Naive thymus-derived CD8-positive, alpha-beta T cell (primary cell): ENCODE measurements at regions not wholly inside any gene's neighbourhood (a gene's known extent, or its start where the extent isn't known, plus 50 kb on each side); places are given as distances from the start of the nearest gene placed in this dataset.
A peak's percentile ranks its signal among the peaks of the same experiment; 100 is the strongest.
"Not testable (repeated sequence)": the region's sequence is repeated elsewhere in the genome, so short reads cannot be mapped to it uniquely, and the experiment has no call there.

Experiments
- ATAC-seq, 2 donors: fragments of 150-1000 bp; cut with Tn5 transposase in 1 of 2; sonication (Bioruptor Pico), chemical (Tn5 transposase) in 1 of 2; 1 replicate in 1 of 2; 2 replicates in 1 of 2; pipeline ENCODE4 v1.10.0; 2021; ENCODE audit warnings: mild to moderate bottlenecking in 2 of 2, moderate library complexity in 2 of 2
- POLR2A ChIA-PET: fragments of 350-600 bp; sonication (Branson Sonifier 250); formaldehyde crosslinking; loops from one replicate; lab custom pipeline; 2021; ENCODE audit warnings: antibody characterized with exemption; lab: Charles Lee
- DNase-seq, 10 donors: peaks; one replicate each; pipeline versions ENCODE4 v3.0.0 to v3.0.0-alpha.2; 2020 to 2022
- H3K27ac Mint-ChIP-seq, 10 donors: one replicate each; pipeline ENCODE4 v1.8.0; 2020 to 2022; ENCODE audit warnings: mild to moderate bottlenecking in 10 of 10, mixed read lengths in 10 of 10, moderate library complexity in 4 of 10, inconsistent platforms in 1 of 10
- H3K27me3 Mint-ChIP-seq, 5 donors: one replicate each; pipeline ENCODE4 v1.8.0; 2021 to 2022; ENCODE audit warnings: mixed read lengths in 5 of 5
- H3K36me3 Mint-ChIP-seq, 3 donors: one replicate each; pipeline ENCODE4 v1.8.0; 2020 to 2022; ENCODE audit warnings: mixed read lengths in 3 of 3, mild to moderate bottlenecking in 2 of 3, inconsistent platforms in 1 of 3
- H3K4me1 Mint-ChIP-seq, 4 donors: one replicate each; pipeline ENCODE4 v1.8.0; 2021 to 2022; ENCODE audit warnings: mixed read lengths in 4 of 4
- H3K4me3 Mint-ChIP-seq, 10 donors: one replicate each; pipeline ENCODE4 v1.8.0; 2020 to 2022; ENCODE audit warnings: mild to moderate bottlenecking in 10 of 10, mixed read lengths in 10 of 10, moderate library complexity in 6 of 10, inconsistent platforms in 1 of 10
- H3K9me3 Mint-ChIP-seq, 9 donors: one replicate each; pipeline ENCODE4 v1.8.0; 2020 to 2022; ENCODE audit warnings: mixed read lengths in 9 of 9, mild to moderate bottlenecking in 3 of 9, inconsistent platforms in 1 of 9, moderate library complexity in 1 of 9

DNA sequence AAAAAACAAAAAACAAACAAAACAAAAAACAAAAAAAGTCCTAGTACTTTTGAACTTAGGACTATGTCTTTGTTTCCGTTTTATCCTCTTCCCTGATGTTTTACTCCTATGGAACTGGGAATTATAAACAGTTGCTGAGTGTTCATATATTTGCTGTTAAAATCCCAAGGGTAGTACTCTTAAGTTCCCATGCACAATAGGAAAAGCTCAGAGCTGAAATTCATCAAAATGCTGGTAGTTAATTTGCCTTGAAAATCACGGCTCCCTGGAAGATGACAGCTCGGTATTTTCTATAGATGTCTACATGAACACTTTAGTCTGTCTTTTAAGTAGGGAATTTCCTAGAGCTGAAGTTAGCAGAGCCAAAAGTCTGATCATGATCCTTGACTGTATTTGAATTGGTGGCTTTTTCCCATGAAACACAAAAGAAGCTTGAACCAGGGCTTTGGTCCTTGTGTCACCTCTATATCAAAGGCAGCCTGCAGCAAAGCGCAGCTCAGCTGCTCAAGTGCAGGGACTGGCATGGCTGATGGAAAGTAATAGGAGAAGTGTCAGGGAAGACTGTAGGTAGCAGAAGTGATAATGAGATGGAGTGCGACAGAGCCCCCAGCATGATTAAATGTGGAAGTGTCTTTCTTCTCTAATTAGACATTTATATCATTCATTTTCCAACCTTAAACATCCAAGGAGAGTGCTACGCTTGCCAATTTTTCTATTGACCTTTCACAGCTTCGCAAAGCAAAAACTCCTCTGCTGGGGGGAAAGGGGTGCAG, 310.9 kb downstream of the TRIM36 start:
- Mint-ChIP-seq H3K4me3 (no peak overlapping the region), H3K36me3 (no peaks in the 10 kb centered on the region), H3K27ac (no peak overlapping the region), H3K9me3 (peaks cover 0 to 21% (median 3%) of the 10 kb centered on the region in 9 donors), H3K27me3 (peaks cover 0 to 4% (median 0%) of the 10 kb centered on the region in 5 donors), H3K4me1 (peaks cover 0 to 5% (median 3%) of the 10 kb centered on the region in 4 donors)
- POLR2A ChIA-PET: no interaction called here
- ATAC-seq (no peak), DNase-seq (no peak)

DNA sequence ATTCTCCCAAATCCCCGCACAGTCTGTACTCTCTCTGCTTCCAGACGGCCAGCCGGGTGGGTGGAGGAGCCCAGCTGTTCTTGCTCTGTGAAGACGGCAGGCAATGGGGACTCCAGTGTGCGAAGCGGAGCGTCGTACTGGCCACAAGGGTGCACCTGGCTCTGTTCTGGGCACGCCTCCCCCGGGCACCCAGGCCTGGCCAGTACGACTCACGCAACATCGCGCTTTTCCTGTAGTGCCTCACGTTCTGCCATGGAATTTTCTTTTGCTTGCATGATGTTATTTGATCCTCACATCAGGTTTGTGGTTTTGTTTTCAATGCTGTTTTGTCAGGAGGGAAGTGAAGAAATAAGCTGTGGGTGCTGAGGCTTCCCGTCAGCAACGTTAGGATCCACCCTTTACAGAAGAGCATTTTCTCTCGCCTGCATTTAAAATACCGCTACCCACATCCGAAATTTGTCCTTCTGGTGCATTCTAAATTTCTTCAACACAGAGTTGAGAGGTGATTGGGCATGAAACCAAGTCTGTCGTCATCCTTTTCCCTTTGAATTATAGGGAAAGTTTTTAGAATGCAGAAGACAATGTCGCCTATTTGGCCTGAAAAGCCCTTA, 311.7 kb downstream of the TRIM36 start:
- Mint-ChIP-seq H3K4me3 (peak overlapping the region in 1 of 10 donors; percentile 50), H3K4me1 (peaks cover 0 to 5% (median 3%) of the 10 kb centered on the region in 4 donors), H3K27me3 (peaks cover 0 to 8% (median 0%) of the 10 kb centered on the region in 5 donors), H3K27ac (no peak overlapping the region), H3K9me3 (peaks cover 0 to 28% (median 4%) of the 10 kb centered on the region in 9 donors), H3K36me3 (no peaks in the 10 kb centered on the region)
- POLR2A ChIA-PET: no interaction called here
- DNase-seq (no peak), ATAC-seq (no peak)

DNA sequence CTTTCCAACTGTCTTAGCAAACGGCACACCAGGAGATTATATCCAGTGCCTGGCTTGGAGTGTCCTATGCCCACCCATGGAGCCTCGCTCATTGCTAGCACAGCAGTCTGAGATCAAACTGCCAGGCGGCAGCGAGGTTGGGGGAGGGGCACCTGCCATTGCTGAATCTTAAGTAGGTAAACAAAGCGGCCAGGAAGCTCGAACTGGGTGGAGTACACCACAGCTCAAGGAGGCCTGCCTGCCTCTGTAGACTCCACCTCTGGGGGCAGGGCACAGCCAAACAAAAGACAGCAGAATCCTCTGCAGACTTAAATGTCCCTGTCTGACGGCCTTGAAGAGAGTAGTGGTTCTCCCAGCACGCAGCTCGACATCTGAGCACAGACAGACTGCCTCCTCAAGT, 325.0 kb downstream of the TRIM36 start:
- H3K27ac Mint-ChIP-seq, ATAC-seq, DNase-seq, H3K4me3 Mint-ChIP-seq, H3K4me1 Mint-ChIP-seq, H3K27me3 Mint-ChIP-seq, H3K36me3 Mint-ChIP-seq, POLR2A ChIA-PET: not testable (repeated sequence)
- peaks cover 0 to 37% (median 16%) of the 10 kb centered on the region in 9 donors for H3K9me3 Mint-ChIP-seq

DNA sequence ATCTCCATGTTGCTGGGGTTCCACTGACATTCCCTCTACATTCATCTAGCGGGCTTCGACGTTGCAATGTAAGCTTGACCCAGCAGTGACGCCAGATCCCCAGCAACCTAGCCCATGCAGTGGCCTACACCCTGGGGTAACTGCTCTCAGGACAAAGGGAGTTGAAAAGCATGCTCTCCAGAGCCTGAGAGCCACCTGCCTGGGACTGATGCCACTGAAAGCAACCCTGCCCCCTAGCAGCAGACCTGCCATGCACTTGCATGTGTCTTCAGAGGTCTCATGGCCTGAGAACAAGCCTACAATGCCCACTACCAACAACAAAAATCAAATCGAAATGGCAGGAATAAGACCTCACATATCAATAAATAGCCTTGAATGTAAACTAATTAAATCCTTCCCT, 330.3 kb downstream of the TRIM36 start:
- Mint-ChIP-seq H3K27me3 (no peaks in the 10 kb centered on the region), H3K36me3 (peaks cover 0 to 6% (median 0%) of the 10 kb centered on the region in 3 donors), H3K9me3 (peaks cover 0 to 19% (median 10%) of the 10 kb centered on the region in 9 donors), H3K4me1 (no peaks in the 10 kb centered on the region), H3K4me3 (no peak overlapping the region), H3K27ac (no peak overlapping the region)
- no peak for DNase-seq
- POLR2A ChIA-PET: no interaction called here
- ATAC-seq: no peak

DNA sequence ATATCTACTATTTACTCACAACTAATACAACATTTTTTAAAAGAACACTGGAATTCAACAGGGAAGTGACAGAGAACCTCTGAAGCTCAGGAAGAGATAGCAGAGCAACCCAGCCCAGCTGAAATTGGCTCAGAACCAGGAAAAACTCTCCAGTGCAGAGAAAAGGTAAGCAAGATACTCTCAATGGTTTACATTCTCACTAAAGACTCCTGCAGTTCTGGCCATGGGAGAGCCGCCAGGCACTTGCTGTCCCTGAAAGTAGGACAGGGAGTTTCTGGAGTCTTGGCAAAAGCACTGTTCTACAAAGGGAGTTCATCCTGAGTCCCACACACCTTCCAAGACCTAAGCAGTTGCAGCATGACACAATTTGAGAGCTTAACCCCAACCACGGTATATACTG, 330.8 kb downstream of the TRIM36 start:
- no peak overlapping the region for H3K4me3 Mint-ChIP-seq
- peaks cover 0 to 14% (median 6%) of the 10 kb centered on the region in 9 donors for H3K9me3 Mint-ChIP-seq
- no peak overlapping the region for H3K27ac Mint-ChIP-seq
- DNase-seq (no peak), ATAC-seq (no peak)
- POLR2A ChIA-PET: no interaction called here
- H3K4me1 Mint-ChIP-seq: no peaks in the 10 kb centered on the region
- no peaks in the 10 kb centered on the region for H3K27me3 Mint-ChIP-seq
- H3K36me3 Mint-ChIP-seq: peaks cover 0 to 2% (median 0%) of the 10 kb centered on the region in 3 donors

DNA sequence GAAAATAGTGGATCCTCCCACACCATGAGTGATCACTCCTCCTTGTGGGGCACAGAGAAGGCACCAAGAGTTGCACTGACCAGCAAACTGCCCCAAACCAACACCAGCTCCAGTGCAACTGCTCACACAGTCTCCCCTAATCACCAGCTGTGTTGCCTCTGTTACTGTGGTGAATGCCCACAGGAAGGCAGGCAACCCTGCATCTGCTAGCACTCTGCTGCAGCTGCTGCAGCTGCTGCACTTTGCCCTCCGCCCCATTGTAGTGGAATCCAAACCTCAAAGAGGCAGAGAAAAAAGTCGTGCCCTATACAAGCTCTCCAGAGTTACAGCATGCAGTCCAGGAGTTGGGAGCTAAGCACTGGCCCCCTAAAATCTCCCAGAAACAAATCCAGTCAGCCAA, 339.6 kb downstream of the TRIM36 start:
- Mint-ChIP-seq H3K4me3 (no peak overlapping the region), H3K27me3 (no peaks in the 10 kb centered on the region), H3K36me3 (no peaks in the 10 kb centered on the region), H3K4me1 (no peaks in the 10 kb centered on the region), H3K9me3 (peaks cover 0 to 27% (median 9%) of the 10 kb centered on the region in 9 donors), H3K27ac (no peak overlapping the region)
- POLR2A ChIA-PET: no interaction called here
- DNase-seq (no peak), ATAC-seq (no peak)

DNA sequence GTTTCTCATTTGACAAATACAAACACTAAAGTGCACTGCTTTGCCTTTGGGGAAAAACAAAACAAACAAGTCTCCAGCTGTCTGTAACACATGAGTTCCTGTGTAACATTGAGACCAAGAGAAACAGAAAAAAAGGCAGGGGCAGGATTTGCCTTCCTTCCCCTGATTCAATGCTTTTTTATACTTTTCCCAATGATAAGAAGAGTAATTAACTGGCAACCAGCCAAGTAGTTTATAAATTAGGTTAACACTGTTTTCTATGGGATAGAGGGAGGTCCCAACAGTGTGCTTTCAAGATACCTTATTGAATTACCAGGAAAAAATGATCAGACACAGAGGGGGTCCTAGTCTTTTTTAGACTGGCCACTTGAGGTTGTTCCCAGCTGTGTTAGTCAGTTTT, 346.8 kb downstream of the TRIM36 start:
- Mint-ChIP-seq H3K4me3 (no peak overlapping the region), H3K4me1 (no peaks in the 10 kb centered on the region), H3K27me3 (peaks cover 0 to 6% (median 0%) of the 10 kb centered on the region in 5 donors), H3K9me3 (peaks cover 0 to 28% (median 15%) of the 10 kb centered on the region in 9 donors), H3K27ac (no peak overlapping the region), H3K36me3 (no peaks in the 10 kb centered on the region)
- POLR2A ChIA-PET: no interaction called here
- ATAC-seq (no peak), DNase-seq (no peak)

DNA sequence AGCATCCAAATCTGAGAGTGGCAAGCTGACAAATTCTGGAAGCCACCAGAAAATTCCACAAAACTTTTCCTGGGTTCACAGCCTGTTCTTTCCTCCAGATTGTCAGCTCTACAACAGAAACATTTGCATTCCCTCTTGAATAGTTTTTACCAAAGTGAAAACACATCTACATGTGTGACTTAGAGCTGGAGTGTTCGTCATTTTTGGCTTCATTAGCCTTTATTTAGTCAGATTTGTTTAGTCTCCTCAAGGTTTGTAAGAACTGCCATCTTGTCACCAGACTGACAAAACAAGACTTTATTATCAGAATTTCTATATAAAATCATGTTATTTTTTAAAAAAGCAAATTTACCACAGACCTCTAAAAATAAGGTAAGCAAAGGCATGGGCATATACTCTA, 347.3 kb downstream of the TRIM36 start:
- Mint-ChIP-seq H3K4me3 (no peak overlapping the region), H3K27ac (no peak overlapping the region), H3K36me3 (no peaks in the 10 kb centered on the region), H3K9me3 (peaks cover 0 to 25% (median 16%) of the 10 kb centered on the region in 9 donors), H3K4me1 (no peaks in the 10 kb centered on the region), H3K27me3 (peaks cover 0 to 6% (median 0%) of the 10 kb centered on the region in 5 donors)
- DNase-seq: no peak
- no peak for ATAC-seq
- POLR2A ChIA-PET: no interaction called here

DNA sequence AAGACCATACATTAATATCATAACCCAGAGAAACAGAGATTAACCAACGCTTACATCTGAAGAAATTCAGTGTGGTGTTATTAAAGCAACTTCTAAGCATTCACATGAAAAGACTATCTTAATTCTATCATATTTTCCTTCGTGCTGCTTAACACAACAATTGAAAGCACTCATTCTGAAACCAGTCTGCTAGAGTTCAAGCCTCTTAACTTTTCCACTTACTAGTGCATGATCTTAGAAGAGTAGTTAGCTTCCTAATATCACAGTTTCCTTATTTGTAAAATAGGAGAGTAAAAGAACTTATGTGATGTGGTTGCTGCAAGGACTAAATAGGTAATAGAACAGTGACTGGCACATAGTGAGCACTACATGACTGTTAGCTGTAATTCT, 379.3 kb downstream of the TRIM36 start:
- no peaks in the 10 kb centered on the region for H3K36me3 Mint-ChIP-seq
- no peak for DNase-seq
- ATAC-seq: no peak
- no peaks in the 10 kb centered on the region for H3K4me1 Mint-ChIP-seq
- H3K27me3 Mint-ChIP-seq: peaks cover 0 to 18% (median 3%) of the 10 kb centered on the region in 5 donors
- peaks cover 0 to 2% (median 0%) of the 10 kb centered on the region in 9 donors for H3K9me3 Mint-ChIP-seq
- POLR2A ChIA-PET: no interaction called here
- no peak overlapping the region for H3K27ac Mint-ChIP-seq
- H3K4me3 Mint-ChIP-seq: no peak overlapping the region

DNA sequence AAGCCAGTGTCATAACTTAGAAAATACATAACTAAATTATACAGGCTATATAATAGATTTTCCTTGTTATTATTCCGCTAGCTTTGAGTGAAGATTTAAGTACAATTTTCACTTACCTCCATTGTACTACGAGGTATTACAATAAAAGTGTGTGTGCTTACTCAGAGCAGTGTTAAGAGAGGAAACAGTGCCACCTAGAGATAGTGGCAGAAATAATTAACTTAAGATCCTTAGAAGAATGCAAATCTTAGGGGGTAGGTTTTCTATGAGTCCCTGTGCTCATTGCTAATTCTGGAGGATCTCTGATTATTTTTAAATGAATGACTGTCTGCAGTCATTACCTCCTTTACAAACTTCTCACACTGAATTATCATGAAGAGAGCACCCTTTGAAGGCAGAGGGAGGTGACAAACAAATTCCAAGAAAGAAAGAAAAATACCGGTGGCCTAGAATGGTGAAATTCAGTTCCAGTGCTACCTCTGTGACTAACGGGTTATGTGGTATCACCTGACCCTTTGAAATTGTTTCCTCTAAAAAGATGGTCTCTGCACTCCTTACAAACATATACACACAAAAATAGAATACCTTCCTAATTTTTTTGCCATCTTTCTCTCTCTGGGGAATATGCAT, 379.8 kb downstream of the TRIM36 start:
- H3K4me3 Mint-ChIP-seq: no peak overlapping the region
- H3K36me3 Mint-ChIP-seq: no peaks in the 10 kb centered on the region
- no peak overlapping the region for H3K27ac Mint-ChIP-seq
- H3K27me3 Mint-ChIP-seq: peaks cover 0 to 18% (median 3%) of the 10 kb centered on the region in 5 donors
- H3K9me3 Mint-ChIP-seq: peaks cover 0 to 2% (median 0%) of the 10 kb centered on the region in 9 donors
- H3K4me1 Mint-ChIP-seq: no peaks in the 10 kb centered on the region
- POLR2A ChIA-PET: no interaction called here
- DNase-seq (no peak), ATAC-seq (no peak)

DNA sequence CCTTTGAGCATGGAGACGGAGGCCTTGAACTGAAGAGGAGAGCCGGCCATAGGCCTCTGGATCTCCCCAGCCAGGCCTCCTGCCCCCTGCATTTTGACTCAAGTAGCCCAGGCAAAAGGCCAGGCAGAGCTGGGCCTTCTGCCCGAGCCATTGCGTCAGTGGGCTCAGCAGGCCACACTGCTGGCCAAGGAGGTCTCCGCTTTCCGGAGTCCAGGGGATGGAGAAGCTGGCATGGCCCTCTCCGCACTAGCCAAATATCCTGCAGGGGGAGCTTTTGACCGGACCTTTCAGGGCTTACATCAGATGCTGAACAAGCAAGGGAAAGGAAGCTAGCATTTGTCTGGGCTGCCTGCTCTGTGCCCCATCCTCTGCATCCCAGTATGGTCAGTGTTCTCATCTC, 386.8 kb downstream of the TRIM36 start:
- Mint-ChIP-seq H3K4me1 (peaks cover 0 to 3% (median 0%) of the 10 kb centered on the region in 4 donors), H3K27ac (no peak overlapping the region), H3K4me3 (no peak overlapping the region), H3K27me3 (peaks cover 0 to 1% (median 0%) of the 10 kb centered on the region in 5 donors), H3K9me3 (no peaks in the 10 kb centered on the region), H3K36me3 (no peaks in the 10 kb centered on the region)
- DNase-seq (no peak), ATAC-seq (no peak)
- POLR2A ChIA-PET: no interaction called here

DNA sequence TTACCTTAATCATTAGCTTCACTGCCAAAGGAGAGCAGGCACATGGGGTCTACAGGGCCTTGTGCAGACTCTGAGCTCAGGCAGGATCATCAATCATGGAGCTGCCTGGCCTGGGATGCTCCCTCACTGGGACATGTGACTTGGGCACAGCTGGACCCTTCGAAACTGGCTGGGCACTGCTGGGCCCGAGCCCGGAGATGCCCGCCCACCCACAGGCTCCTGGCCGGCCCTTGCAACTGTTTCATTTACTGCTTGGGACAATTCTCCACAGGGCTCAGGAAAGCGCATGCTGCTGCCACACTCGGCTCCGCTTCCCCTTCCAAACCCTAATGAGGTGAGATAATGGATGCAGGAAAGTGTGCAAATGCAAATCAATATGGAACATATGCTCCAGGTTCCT, 387.5 kb downstream of the TRIM36 start:
- peaks cover 0 to 3% (median 0%) of the 10 kb centered on the region in 4 donors for H3K4me1 Mint-ChIP-seq
- DNase-seq: no peak
- H3K27me3 Mint-ChIP-seq: peaks cover 0 to 1% (median 0%) of the 10 kb centered on the region in 5 donors
- POLR2A ChIA-PET: no interaction called here
- H3K9me3 Mint-ChIP-seq: no peaks in the 10 kb centered on the region
- ATAC-seq: no peak
- no peak overlapping the region for H3K27ac Mint-ChIP-seq
- no peak overlapping the region for H3K4me3 Mint-ChIP-seq
- no peaks in the 10 kb centered on the region for H3K36me3 Mint-ChIP-seq

DNA sequence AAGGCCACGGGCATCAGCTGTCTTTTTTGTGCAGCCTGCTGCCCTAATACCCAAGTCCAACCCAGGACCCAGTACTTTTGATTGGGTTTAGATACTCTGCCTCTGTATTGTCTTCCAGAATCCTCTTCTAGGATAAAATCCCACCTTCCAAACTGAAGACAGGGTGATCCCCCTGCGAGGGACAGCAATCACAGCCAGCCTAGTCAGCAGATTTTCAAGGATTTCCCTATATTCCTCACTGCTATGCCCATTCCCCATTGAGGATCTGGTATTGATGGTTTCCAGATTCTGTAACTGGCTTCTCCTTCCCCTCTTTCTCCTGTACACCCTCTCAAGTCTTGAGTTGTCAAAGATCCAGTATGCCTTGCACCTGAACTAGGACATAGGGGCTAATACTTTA, 389.4 kb downstream of the TRIM36 start:
- Mint-ChIP-seq H3K27ac (no peak overlapping the region), H3K4me1 (peaks cover 0 to 3% (median 0%) of the 10 kb centered on the region in 4 donors), H3K36me3 (no peaks in the 10 kb centered on the region), H3K9me3 (peaks cover 0 to under 1% (median 0%) of the 10 kb centered on the region in 9 donors), H3K4me3 (no peak overlapping the region), H3K27me3 (peaks cover 0 to 1% (median 0%) of the 10 kb centered on the region in 5 donors)
- DNase-seq (no peak), ATAC-seq (no peak)
- POLR2A ChIA-PET: no interaction called here
